Stimulated activated CD8-positive, alpha-beta memory T cell treated with anti-CD3 and anti-CD28 coated beads, Interleukin-4, amount 100 ng/mL, for 48 hours (primary cell): ENCODE measurements at regions not wholly inside any gene's neighbourhood (a gene's known extent, or its start where the extent isn't known, plus 50 kb on each side); places are given as distances from the start of the nearest gene placed in this dataset.

Experiments
- DNase-seq: peaks from one replicate; pipeline ENCODE4 v3.0.0-alpha.2; 2020

DNA sequence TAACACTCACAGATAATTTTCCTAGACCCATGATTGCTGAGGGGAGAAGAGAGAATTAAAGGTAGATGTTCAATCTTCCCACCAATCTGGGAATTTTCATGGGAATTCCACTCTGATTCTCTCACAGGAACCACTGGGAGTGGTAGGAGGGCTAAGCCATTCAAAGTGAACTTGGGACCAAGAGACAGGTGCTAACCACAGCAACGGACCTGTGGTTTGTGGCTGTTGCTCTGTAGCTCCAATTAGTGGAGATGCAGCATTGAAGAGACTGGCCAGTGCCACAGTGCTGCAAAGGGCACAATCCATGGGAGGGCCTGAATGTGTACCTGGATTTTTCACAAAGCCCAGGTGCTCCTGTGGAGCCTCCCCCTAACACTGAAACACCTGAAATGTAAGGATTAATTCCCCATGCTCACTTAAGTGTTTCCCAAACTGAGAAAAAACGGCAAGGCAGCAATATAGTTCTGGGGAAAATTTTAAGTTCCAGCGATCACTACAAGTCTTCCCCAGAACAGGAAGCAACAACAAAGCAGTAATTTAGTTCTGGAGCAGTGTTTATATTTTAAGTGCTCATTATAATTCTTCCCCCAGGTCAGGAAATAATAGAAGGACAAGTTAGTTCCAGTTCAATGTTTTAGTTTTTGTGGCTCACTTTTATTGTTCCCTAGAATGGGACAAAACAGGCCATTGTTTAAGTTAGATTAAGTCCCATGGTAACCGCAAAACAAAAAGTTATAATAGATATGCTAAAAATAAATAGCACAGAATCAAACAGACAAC lies 1045.8 kb downstream of the CNTNAP5 start:
- DNase-seq, result no peak

DNA sequence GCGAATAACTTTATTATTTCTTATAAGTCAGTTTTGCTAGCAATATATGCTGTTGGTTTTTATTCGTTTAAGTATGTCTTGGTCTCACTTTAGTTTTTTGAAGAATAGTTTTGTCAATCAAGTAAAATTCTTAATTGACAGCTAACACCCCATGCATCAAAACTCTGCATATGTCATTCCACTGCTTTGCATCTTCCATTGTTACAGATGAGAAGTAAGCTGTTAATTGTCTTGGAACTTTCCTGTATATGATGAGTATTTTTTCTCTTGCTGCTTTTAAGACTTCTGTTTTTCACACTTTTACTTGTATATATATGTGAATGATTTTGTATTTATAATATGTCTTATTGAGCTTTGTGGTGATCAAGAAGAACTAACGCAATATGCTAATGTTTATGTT lies 1048.4 kb downstream of the CNTNAP5 start:
- no peak for DNase-seq

DNA sequence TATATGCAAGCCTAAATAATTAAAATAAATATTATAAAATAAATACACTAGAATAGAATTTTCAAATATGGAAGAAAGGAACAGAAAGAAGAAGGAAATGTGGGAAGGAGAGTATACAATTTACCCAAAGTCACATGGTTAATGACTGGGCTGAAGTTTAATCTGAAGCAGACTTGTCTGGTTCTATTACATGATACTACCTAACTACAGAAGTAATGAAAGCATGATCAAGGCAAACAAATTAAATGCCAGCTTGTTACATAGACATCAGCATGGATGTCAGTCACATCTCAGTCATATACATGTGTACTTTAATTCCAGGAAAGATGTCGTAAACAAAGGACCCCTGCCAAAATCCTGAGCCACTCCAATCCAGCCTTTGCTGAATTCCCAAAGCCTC lies 1060.8 kb downstream of the CNTNAP5 start:
- no peak for DNase-seq

GRCh38 chr2:125086313-125087184 lies 1061.5 kb downstream of the CNTNAP5 start:
- DNase-seq, result no peak

GRCh38 chr2:125092276-125093009 lies 1067.4 kb downstream of the CNTNAP5 start:
- DNase-seq, result no peak

GRCh38 chr2:125095826-125096225 lies 1070.7 kb downstream of the CNTNAP5 start:
- no peak for DNase-seq

DNA sequence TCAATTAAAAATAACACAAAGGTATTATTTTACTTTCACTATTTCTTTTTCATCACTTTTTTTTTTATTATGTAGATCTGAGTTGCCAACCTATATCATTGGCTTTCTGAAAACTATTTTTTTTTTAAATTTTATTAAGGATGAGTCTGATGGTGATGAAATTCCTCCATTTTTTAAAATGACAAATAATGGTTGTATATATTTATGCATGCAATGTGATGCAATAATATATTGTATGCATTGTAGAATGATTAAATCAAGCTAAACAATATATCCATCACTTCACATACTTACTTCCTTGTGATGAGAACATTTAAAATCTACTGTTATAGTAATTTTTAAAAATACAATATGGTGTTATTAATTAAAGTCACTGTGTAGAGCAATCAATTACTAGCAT lies 1081.6 kb downstream of the CNTNAP5 start:
- no peak for DNase-seq

DNA sequence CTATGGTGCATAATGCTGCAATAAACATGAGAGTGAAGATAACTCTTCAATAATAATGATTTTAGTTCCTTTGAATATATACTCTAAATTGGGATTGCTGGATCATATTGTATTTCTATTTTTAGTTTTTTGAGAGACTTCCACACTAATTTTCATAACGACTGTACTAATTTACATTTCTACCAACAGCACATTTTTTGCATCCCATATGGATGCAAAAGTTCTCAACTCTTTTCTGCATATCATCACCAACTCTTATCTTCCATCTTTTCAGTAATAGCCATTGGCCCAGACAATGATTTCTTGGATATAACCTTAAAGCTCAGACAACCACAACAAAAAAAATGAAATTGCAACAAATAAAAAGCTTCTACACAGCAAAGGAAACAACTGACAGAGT lies 1082.4 kb downstream of the CNTNAP5 start:
- no peak for DNase-seq

DNA sequence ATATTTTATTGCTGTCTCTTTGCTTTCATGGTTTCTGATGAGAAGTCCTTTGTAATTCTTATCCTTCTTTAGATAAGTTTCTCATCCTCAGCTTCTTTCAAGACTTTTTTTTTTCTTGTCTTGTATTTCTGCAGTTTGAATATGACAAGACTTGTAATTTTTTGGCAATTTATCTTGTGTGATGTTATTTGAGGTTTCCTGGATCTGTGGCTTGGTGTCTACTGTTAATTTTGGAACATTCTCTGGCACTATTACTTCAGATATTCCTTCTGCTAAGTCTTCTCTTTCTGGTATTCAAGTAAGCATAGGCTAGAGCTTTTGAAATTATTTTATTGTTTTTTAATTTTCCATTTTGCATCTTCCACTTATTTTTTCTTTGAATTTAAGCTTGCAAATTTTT lies 1083.2 kb downstream of the CNTNAP5 start:
- no peak for DNase-seq

GRCh38 chr2:125125902-125126301 lies 1100.8 kb downstream of the CNTNAP5 start:
- no peak for DNase-seq

DNA sequence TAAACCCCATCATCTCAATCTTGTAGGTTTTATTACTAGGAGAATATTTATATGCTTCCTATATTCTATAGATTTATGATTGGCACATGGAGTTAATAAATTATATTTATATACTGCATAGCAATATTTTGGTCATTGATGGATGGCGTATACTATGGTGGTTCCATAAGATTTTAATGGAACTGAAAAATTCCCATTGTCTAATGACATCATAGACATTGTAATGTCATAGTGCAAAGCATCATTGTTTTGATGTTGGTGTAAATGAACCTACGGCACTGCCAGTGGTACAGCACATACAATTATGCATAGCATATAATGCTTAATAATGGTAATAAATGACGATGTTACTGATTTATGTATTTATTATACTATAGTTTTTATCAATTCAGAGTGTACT lies 1135.9 kb downstream of the CNTNAP5 start:
- DNase-seq, result no peak

GRCh38 chr2:125167152-125167551 lies 1142.1 kb downstream of the CNTNAP5 start:
- no peak for DNase-seq

GRCh38 chr2:125167820-125168219 lies 1142.7 kb downstream of the CNTNAP5 start:
- no peak for DNase-seq

DNA sequence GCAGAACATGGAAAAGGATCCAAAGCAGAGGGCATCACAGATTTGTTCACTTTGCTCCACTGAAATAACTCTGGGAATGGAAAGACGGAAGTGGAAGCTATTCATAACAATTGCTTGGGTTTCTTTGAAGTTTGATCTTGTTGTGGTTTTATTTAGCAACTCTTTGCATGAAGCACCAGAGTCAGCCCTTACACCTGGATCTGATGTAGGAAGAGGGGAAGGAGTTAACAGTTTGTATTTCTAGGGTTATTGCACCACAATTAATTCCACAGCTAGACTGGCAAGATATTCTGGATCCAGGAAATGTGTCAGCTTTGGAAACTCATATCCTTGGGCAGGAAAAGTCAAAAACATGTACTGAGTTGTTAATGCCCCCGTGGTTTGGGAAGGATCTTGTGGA lies 1143.4 kb downstream of the CNTNAP5 start:
- no peak for DNase-seq

- DNase-seq, result no peak
Observed at GRCh38 chr2:125169022-125169763, 1144.1 kb downstream of the CNTNAP5 start.

DNA sequence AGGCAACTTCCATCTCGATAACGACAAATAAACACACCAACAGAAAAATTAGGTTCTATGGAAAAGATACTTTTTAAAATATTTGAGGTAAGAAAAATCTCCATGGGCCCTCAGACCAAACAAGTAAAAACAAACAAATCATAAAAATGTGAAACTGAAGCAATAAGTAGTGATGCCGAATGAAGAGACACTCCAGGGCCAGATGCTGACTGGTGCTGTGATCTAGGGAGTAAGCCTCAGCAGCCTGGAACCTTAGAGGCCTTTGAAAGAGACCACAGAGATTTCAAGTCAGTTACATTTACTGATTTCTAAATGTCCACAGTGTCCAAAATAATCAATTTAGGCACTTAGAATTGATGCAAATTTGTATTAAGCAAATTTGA lies 1144.7 kb downstream of the CNTNAP5 start:
- no peak for DNase-seq

- no peak for DNase-seq
Observed at GRCh38 chr2:125172181-125172580, 1147.1 kb downstream of the CNTNAP5 start.

GRCh38 chr2:125175415-125175814 lies 1150.3 kb downstream of the CNTNAP5 start:
- no peak for DNase-seq

DNA sequence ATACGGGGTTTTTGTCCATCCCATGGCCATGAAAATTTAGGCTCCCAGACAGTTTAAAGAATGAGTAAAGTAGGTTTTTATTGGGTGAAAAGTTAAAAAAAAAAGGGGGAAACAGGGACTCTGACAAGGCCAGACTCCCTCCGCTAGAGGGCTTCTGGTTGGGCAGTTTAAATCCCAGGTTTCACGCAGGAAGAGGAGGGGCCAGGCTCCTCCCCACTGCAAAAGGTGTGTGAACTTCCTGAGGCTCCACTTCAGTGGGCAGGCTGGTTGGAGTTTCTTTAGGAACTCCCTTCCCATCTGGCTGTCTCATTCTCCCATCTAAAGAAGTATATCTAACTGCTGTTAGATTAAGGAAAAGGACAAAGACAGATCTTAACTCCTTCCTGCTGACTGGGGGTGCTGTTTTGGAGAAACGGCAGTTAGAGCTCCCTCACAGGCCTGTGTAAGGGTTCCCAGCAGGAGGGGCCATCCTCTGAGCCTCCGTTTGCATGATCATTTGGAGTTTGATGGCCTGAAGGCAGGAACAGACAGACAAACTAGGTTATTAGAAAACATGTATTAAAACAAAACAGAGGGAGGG lies 1160.7 kb downstream of the CNTNAP5 start:
- no peak for DNase-seq

GRCh38 chr2:125207431-125207830 lies 1182.3 kb downstream of the CNTNAP5 start:
- no peak for DNase-seq

- DNase-seq, result no peak
Observed at GRCh38 chr2:125216321-125216720, 1191.2 kb downstream of the CNTNAP5 start.

GRCh38 chr2:125224188-125224587 lies 1199.1 kb downstream of the CNTNAP5 start:
- no peak for DNase-seq
